Kidney epithelial cell (primary cell): ENCODE measurements at regions not wholly inside any gene's neighbourhood (a gene's known extent, or its start where the extent isn't known, plus 50 kb on each side); places are given as distances from the start of the nearest gene placed in this dataset.

ENCODE experiments used
- DNase-seq: peaks from one replicate; pipeline ENCODE4 v3.0.0-alpha.2; 2010; ENCODE audit warnings: low read depth
- H3K27me3 ChIP-seq: 2 replicates; pipeline ENCODE4 v1.6.0; 2011; ENCODE audit warnings: low read length; ENCODE audit not compliant: control insufficient read depth, insufficient read depth
- H3K36me3 ChIP-seq: 2 replicates; pipeline ENCODE4 v1.5.1; 2011; ENCODE audit warnings: low read length; ENCODE audit not compliant: control insufficient read depth, insufficient read depth
- H3K4me3 ChIP-seq: 2 replicates; pipeline ENCODE4 v1.5.1; 2011; ENCODE audit warnings: low read depth, mild to moderate bottlenecking, control low read depth, low read length
- CTCF ChIP-seq: IDR thresholded peaks from 2 replicates; pipeline ENCODE4 v1.5.1; 2011; ENCODE audit warnings: mild to moderate bottlenecking, moderate library complexity, low read length, control low read depth, inconsistent platforms; ENCODE audit not compliant: insufficient read depth, poor library complexity, severe bottlenecking

GRCh38 chr20:20816969-20817755 lies 104.7 kb upstream of the RALGAPA2 start:
- TF ChIP-seq CTCF: no peak
- H3K4me3 ChIP-seq: no peak overlapping the region
- DNase-seq: no peak
- no peaks in the 10 kb centered on the region for H3K27me3 ChIP-seq
- H3K36me3 ChIP-seq: no peaks in the 10 kb centered on the region

GRCh38 chr20:20815711-20816455 lies 103.4 kb upstream of the RALGAPA2 start:
- Histone ChIP-seq H3K4me3 (no peak overlapping the region), H3K36me3 (no peaks in the 10 kb centered on the region), H3K27me3 (no peaks in the 10 kb centered on the region)
- TF ChIP-seq CTCF: no peak
- DNase-seq: no peak

- no peak for TF ChIP-seq CTCF
- DNase-seq: no peak
These were observed 102.2 kb upstream of the RALGAPA2 start for GRCh38 chr20:20814685-20815084.

GRCh38 chr20:20812136-20812535 lies 99.7 kb upstream of the RALGAPA2 start:
- no peaks in the 10 kb centered on the region for H3K36me3 ChIP-seq
- no peak for TF ChIP-seq CTCF
- DNase-seq: no peak
- H3K4me3 ChIP-seq: no peak overlapping the region
- no peaks in the 10 kb centered on the region for H3K27me3 ChIP-seq

More at GRCh38 chr20:20814685-20815084, 102.2 kb upstream of the RALGAPA2 start:
- no peak overlapping the region for H3K4me3 ChIP-seq
- H3K36me3 ChIP-seq: no peaks in the 10 kb centered on the region
- H3K27me3 ChIP-seq: no peaks in the 10 kb centered on the region

- Histone ChIP-seq H3K27me3 (no peaks in the 10 kb centered on the region), H3K36me3 (no peaks in the 10 kb centered on the region), H3K4me3 (no peak overlapping the region)
- TF ChIP-seq CTCF: no peak
- DNase-seq: no peak
These were observed 95.6 kb upstream of the RALGAPA2 start for GRCh38 chr20:20808016-20808415.
